ENCODE measurements at regions not wholly inside any gene's neighbourhood (a gene's known extent, or its start where the extent isn't known, plus 50 kb on each side); places are given as distances from the start of the nearest gene placed in this dataset.

DNA sequence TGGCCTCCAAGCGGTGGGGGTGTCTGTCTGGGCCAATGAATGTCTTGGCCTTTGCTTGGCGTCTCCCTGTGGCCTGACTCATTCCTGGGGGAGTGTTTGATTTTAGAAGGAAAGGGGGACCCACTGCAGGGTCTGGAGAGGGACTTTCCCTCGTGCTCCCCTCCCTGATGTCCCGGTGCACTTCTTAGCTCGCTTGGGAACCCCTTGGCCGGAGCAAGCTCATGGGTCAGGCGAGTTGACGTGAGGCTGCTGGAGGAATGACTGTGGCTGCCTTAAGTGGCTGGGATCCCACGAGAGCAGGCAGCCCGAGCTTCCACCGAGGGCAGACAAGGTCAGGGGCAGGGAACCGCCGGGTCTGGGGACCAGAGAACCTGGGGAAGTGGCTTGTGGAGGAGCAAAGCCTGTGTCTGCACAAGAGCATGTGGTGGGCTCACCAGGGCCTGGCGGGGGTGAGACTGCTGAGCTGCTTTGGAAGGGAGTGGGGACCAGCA, 218.4 kb upstream of the C14orf180 start:
- TF ChIP-seq, protein P1, sequence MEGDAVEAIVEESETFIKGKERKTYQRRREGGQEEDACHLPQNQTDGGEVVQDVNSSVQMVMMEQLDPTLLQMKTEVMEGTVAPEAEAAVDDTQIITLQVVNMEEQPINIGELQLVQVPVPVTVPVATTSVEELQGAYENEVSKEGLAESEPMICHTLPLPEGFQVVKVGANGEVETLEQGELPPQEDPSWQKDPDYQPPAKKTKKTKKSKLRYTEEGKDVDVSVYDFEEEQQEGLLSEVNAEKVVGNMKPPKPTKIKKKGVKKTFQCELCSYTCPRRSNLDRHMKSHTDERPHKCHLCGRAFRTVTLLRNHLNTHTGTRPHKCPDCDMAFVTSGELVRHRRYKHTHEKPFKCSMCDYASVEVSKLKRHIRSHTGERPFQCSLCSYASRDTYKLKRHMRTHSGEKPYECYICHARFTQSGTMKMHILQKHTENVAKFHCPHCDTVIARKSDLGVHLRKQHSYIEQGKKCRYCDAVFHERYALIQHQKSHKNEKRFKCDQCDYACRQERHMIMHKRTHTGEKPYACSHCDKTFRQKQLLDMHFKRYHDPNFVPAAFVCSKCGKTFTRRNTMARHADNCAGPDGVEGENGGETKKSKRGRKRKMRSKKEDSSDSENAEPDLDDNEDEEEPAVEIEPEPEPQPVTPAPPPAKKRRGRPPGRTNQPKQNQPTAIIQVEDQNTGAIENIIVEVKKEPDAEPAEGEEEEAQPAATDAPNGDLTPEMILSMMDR (IDR thresholded peaks at IDR 0.05; ENCODE audit: borderline replicate concordance, extremely low read depth, low read length, poor library complexity, severe bottlenecking) = no peak
- no peak for TF ChIP-seq EZH2 (IDR thresholded peaks at IDR 0.05; ENCODE audit: borderline replicate concordance, low read depth, low read length, severe bottlenecking)
